NT2/D1 (cell line): ENCODE measurements at regions not wholly inside any gene's neighbourhood (a gene's known extent, or its start where the extent isn't known, plus 50 kb on each side); places are given as distances from the start of the nearest gene placed in this dataset.

Experiments
- DNase-seq: peaks from one replicate; pipeline ENCODE4 v3.0.0-alpha.2; 2011; ENCODE audit warnings: low read depth, low spot score
- H3K27me3 ChIP-seq: 2 replicates; pipeline ENCODE4 v1.6.0; 2011; ENCODE audit warnings: mild to moderate bottlenecking; ENCODE audit not compliant: insufficient read length, insufficient read depth
- H3K36me3 ChIP-seq: 2 replicates; pipeline ENCODE4 v1.6.1; 2011; ENCODE audit warnings: mild to moderate bottlenecking, low read length, mixed read lengths; ENCODE audit not compliant: insufficient read depth, insufficient read length
- H3K4me1 ChIP-seq: 2 replicates; pipeline ENCODE4 v1.5.1; 2011; ENCODE audit not compliant: insufficient read depth, insufficient read length
- H3K4me3 ChIP-seq: 2 replicates; pipeline ENCODE4 v1.5.1; 2011; ENCODE audit warnings: low read depth; ENCODE audit not compliant: insufficient read length
- H3K9ac ChIP-seq: 2 replicates; pipeline ENCODE4 v1.6.0; 2011; ENCODE audit warnings: low read depth; ENCODE audit not compliant: insufficient read length
- H3K9me3 ChIP-seq: 2 replicates; pipeline ENCODE4 v1.5.1; 2011; ENCODE audit warnings: mild to moderate bottlenecking, low read length; ENCODE audit not compliant: insufficient read depth
- SUZ12 ChIP-seq: IDR thresholded peaks from 2 replicates; pipeline ENCODE4 v1.6.1; 2011; ENCODE audit not compliant: insufficient read length, insufficient read depth; ENCODE audit errors: extremely low read depth
- YY1 ChIP-seq: IDR thresholded peaks from 2 replicates; pipeline ENCODE4 v1.6.1; 2011; ENCODE audit not compliant: insufficient read length, insufficient read depth
- ZNF274 ChIP-seq: IDR thresholded peaks from 2 replicates; pipeline ENCODE4 v1.6.1; 2011; ENCODE audit warnings: mild to moderate bottlenecking, low read depth, low read length

GRCh38 chrX:19172741-19173140 is 50.5 kb upstream of the ADGRG2 start:
- no peaks in the 10 kb centered on the region for H3K27me3 ChIP-seq

GRCh38 chrX:19174401-19175025 is 52.2 kb upstream of the ADGRG2 start:
- Histone ChIP-seq H3K4me1 (no peaks in the 10 kb centered on the region), H3K36me3 (no peaks in the 10 kb centered on the region), H3K9me3 (no peaks in the 10 kb centered on the region), H3K4me3 (no peak overlapping the region), H3K9ac (no peak overlapping the region), H3K27me3 (no peaks in the 10 kb centered on the region)
- TF ChIP-seq SUZ12 (no peak), YY1 (no peak), ZNF274 (no peak)
- DNase-seq, result no peak

More at GRCh38 chrX:19172741-19173140, 50.5 kb upstream of the ADGRG2 start:
- no peaks in the 10 kb centered on the region for H3K9me3 ChIP-seq
- TF ChIP-seq YY1, result no peak
- no peak for TF ChIP-seq ZNF274
- no peak for TF ChIP-seq SUZ12
- H3K4me3 ChIP-seq, result no peak overlapping the region
- no peaks in the 10 kb centered on the region for H3K36me3 ChIP-seq
- no peaks in the 10 kb centered on the region for H3K4me1 ChIP-seq
- DNase-seq, result no peak
- no peak overlapping the region for H3K9ac ChIP-seq

GRCh38 chrX:19176901-19177630 is 54.8 kb upstream of the ADGRG2 start:
- no peaks in the 10 kb centered on the region for H3K36me3 ChIP-seq
- no peak for DNase-seq
- TF ChIP-seq SUZ12 (no peak), ZNF274 (no peak), YY1 (no peak)
- no peak overlapping the region for H3K9ac ChIP-seq
- H3K4me3 ChIP-seq, result no peak overlapping the region
- H3K9me3 ChIP-seq, result no peaks in the 10 kb centered on the region
- H3K4me1 ChIP-seq, result no peaks in the 10 kb centered on the region
- no peaks in the 10 kb centered on the region for H3K27me3 ChIP-seq

- no peaks in the 10 kb centered on the region for H3K4me1 ChIP-seq
- TF ChIP-seq YY1, result no peak
- no peak for TF ChIP-seq SUZ12
- TF ChIP-seq ZNF274, result no peak
- no peak overlapping the region for H3K9ac ChIP-seq
- no peak for DNase-seq
- H3K9me3 ChIP-seq, result no peaks in the 10 kb centered on the region
- H3K27me3 ChIP-seq, result no peaks in the 10 kb centered on the region
- H3K36me3 ChIP-seq, result no peaks in the 10 kb centered on the region
- H3K4me3 ChIP-seq, result no peak overlapping the region
Measured at GRCh38 chrX:19177721-19178120, 55.5 kb upstream of the ADGRG2 start.

- Histone ChIP-seq H3K9me3 (no peaks in the 10 kb centered on the region), H3K27me3 (no peaks in the 10 kb centered on the region), H3K4me3 (no peak overlapping the region), H3K9ac (no peak overlapping the region), H3K36me3 (no peaks in the 10 kb centered on the region), H3K4me1 (no peaks in the 10 kb centered on the region)
- no peak for DNase-seq
- no peak for TF ChIP-seq YY1
- no peak for TF ChIP-seq SUZ12
Measured at GRCh38 chrX:19178402-19178801, 56.1 kb upstream of the ADGRG2 start.

GRCh38 chrX:19179389-19179788 is 57.1 kb upstream of the ADGRG2 start:
- Histone ChIP-seq H3K9me3 (no peaks in the 10 kb centered on the region), H3K4me1 (no peaks in the 10 kb centered on the region), H3K27me3 (no peaks in the 10 kb centered on the region), H3K4me3 (no peak overlapping the region), H3K36me3 (no peaks in the 10 kb centered on the region), H3K9ac (no peak overlapping the region)
- TF ChIP-seq YY1 (no peak), ZNF274 (no peak), SUZ12 (no peak)
- DNase-seq, result no peak

GRCh38 chrX:19181345-19181744 is 59.1 kb upstream of the ADGRG2 start:
- Histone ChIP-seq H3K4me3 (no peak overlapping the region), H3K9ac (no peak overlapping the region), H3K4me1 (no peaks in the 10 kb centered on the region), H3K27me3 (no peaks in the 10 kb centered on the region), H3K36me3 (no peaks in the 10 kb centered on the region), H3K9me3 (no peaks in the 10 kb centered on the region)
- TF ChIP-seq ZNF274 (no peak), SUZ12 (no peak), YY1 (no peak)
- DNase-seq, result no peak

- Histone ChIP-seq H3K4me1 (no peaks in the 10 kb centered on the region), H3K9me3 (no peaks in the 10 kb centered on the region), H3K36me3 (no peaks in the 10 kb centered on the region), H3K9ac (no peak overlapping the region), H3K4me3 (no peak overlapping the region), H3K27me3 (no peaks in the 10 kb centered on the region)
- DNase-seq, result no peak
- TF ChIP-seq ZNF274, result no peak
- no peak for TF ChIP-seq YY1
- TF ChIP-seq SUZ12, result no peak
Measured at GRCh38 chrX:19182785-19183184, 60.5 kb upstream of the ADGRG2 start.
